ELR (cell line): ENCODE measurements at regions not wholly inside any gene's neighbourhood (a gene's known extent, or its start where the extent isn't known, plus 50 kb on each side); places are given as distances from the start of the nearest gene placed in this dataset.

Source experiments
- DNase-seq: peaks from one replicate; pipeline ENCODE4 v3.0.0-alpha.2; 2015; ENCODE audit warnings: low read depth

DNA sequence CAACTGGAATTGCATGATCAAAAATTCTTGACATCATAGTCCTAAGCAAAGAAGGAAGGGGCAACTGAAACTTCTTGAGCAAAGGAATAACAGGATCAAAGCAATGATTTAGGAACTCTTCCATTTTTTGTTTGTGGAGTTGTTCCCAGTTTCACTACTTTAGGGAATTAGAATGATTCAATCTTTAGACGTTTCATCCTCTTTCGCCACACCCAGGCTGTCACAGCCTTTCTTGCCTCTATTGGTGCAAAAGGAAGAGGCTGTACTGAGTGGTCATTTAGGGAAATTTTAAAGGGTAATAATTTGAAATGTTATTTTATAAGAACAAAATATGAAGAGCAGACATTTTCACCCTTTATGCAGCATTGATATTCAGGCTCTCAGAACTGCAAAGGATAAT is 1026.0 kb upstream of the ARRDC3 start:
- DNase-seq = peak; percentile 1

DNA sequence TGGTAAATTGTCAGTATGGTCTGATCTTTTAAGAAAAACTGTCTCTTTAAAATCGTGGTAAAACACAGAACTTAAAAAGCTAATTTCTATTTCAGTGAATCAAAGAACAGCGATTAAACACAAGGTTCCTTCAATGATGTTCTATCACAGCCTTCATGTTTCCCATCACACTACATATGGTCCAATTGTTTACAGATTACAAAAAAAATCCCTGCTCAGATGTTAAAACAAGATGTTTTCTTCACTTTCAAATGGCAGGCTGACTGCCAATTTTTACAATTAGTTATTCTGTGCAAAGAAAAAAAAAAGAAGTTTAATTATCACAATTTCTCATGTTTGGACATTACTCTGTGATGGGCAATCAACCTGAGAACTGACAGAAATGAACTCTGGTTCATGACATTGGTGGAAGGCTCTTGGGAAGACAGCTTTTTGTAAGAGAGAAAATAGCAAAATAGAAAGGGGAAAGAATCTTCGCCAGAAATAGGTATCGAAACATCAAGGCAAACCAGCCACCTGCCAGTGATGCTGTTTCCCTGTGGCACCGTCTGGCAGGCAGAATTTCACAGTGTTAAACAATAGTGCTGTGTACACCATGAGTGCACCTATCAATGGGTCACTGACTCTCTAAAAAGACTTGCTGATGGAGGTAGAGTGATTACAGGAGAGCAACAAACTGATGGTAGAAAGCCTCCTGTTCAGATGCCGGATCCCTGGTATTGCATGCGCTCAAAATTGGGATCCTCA is 1020.0 kb upstream of the ARRDC3 start:
- DNase-seq = no peak

DNA sequence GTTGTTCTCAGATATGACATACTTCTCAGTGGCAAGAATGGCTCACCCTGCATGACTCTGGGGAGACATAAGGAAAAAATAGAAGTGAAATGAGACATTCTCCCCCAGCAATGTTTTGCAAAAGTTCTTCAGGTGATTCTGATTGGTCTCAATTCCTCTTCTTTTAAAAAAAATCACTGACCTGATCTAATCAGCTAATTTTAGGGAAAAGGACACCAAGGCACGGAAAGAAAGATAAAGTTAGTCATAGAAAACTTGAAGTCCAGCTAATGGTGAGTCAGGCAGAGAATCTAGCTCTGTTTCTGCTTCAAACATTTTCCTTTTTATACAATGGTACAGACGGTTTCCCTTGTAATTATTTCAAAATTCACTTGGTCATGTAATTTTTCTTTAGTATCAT is 1018.9 kb upstream of the ARRDC3 start:
- peak; percentile 46 for DNase-seq

DNA sequence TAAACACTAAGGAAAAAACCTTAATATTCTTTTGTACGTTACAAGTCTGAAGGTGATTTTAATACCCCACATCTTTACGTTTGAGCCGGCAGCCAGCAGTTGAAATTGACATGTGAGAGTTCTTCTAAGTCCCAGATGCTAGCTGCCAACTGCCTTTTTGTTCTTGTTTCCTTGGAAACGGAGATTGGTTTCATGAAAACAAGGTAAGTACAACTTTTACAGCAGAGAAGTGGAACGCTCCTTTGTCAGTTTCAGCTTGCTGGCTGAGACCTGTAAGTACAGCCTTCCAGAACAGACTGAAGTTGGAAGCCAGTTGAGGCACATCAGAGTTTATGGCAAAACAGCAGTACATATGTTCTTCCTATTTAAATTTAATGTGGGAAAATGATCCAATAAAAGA is 1018.4 kb upstream of the ARRDC3 start:
- DNase-seq = no peak

DNA sequence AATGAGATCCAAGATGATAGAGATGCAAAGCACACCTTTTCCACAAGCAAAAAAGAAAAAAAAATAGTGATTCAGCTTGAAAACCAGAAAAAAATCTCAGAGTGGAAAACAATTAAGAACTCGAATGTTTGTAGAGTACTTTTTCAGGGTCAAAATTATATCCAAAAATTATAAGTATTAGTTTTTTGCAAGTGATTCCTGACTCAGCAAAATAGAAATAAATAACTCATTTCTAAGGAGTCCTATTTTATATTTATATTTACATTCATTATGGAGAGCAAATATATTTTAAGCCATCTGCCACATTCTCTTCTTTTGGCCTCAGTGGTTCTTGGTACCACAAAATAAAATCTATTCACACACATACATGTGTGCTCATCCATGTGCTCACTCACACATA is 1011.8 kb upstream of the ARRDC3 start:
- DNase-seq = no peak

DNA sequence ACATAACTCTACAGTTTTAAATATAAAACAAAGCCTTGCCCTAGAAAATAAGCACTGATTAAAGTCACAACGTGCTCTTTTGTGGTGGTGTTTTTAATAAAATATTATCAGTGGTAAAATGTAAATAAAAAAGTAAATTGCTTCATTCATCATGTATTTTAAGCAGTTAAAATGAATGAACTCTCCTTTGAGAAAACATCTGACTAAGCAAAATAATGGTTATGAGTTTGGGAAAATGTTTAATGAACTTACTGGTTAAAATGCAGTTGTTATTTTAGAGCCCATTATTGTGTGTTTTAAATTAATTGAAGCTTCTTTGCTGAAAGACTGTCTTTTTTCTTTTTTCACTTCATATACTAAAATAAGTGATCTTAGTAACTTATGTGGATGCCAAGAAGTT is 1007.5 kb upstream of the ARRDC3 start:
- DNase-seq = no peak

DNA sequence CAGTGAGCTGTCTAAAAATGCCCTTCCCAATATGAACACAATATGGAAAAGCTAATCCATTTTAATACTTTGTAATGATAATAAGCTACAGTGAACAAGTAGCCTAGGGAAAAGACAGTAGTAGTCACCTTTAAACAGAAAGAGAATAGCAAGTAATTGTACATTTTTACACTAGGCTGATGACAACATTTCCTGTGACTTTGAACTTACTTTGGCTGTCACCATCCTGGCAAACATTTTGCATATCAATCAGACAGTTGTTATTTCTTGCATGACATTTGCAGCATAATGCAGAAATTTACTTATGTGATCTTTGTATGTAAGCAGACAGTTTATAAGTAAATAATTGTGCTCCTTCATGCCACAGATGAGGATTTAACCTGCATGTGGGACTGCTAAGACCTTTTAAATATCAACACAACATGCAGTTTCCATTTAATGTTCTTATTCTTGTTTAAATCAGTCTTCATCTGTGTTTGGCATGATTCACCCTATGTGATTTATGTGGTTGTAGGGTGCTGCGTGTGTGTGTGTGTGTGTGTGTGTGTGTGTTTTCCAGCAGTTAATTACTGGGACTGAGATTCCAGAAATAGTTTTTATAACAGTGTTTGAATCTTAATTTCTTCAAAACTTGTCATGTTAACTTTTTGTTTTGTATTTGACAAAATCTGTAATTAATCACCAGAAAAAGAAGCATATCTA is 997.1 kb upstream of the ARRDC3 start:
- peak; percentile 3 for DNase-seq

DNA sequence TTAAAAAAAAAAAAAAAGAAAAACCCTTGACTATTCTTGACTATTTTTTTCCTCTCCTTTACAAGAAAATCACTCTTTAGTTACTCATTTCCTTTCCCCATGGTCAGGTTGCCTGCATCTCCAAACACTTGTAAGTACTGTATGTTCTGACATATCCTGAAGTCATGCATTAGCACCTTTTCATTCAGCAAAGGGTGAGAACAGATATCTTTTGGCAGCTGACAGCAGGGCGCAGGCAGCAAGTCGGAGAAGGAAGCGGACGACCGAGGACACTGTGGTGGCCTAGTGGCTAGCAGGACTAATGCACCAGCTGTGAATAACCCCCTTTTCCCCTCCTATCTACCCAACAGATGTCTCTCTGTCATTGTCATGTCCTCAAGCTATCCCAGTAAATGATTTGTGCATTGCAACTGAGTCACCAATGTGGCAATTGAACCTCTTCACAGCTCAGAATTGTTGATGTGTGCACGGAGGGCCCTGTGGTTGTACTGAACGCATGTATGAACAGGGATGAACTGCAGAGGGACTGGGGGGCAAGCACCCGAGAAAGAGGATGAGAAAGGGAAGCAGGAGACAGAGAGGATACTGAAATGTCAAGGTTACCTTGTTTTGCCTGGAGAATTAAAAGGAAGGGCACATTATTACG is 996.0 kb upstream of the ARRDC3 start:
- peak; percentile 43 for DNase-seq

DNA sequence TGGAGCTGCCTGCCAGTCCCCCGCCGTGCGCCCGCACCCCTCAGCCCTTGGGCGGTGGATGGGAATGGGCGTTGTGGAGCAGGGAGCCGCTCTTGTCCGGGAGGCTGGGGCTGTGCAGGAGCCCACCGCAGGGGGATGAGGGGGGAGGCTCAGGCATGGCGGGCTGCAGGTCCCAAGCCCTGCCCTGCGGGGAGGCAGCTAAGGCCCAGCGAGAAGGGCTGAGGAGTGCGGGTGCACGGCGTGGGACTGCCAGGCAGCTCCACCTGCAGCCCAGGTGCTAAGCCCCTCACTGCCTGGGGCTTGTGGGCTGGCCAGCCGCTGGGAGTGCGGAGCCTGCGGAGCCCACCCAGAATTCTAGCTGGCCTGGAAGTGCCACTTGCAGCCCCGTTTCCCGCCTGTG is 991.7 kb upstream of the ARRDC3 start:
- DNase-seq = no peak

DNA sequence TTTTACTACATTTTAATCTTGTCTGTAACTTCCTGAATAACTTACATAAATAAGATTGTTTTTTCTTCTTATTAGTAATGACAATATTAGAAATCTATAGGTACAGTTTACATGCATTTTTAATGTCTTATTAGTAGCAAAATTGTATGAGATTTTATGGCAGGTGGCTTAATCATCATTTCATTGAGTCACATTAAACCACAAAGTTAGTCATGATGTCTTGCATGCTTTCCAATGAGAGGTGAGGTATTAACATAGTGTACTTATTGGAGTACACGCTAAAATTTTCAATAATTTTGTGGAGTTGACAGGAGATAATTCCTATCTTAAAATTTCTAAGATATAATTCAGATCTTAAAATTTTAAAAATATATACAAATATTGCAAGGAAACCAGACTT is 989.6 kb upstream of the ARRDC3 start:
- peak; percentile 52 for DNase-seq

DNA sequence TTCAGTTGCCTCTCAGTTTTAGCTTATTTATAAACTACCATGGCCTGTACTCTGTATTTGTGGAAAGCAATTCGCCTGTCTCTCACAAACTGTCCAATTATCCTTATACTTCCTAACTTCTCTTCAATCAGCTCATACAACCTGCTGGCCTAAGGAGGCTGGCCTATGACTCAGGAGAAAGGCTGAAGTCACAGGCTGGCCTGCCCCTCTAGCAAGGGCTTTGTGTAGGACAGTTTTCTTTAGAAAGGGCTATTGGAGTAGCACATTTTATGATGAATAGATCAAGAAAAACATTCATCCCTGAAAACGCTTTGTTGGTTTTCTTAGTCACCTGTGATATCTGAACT is 988.7 kb upstream of the ARRDC3 start:
- DNase-seq = peak; percentile 25

DNA sequence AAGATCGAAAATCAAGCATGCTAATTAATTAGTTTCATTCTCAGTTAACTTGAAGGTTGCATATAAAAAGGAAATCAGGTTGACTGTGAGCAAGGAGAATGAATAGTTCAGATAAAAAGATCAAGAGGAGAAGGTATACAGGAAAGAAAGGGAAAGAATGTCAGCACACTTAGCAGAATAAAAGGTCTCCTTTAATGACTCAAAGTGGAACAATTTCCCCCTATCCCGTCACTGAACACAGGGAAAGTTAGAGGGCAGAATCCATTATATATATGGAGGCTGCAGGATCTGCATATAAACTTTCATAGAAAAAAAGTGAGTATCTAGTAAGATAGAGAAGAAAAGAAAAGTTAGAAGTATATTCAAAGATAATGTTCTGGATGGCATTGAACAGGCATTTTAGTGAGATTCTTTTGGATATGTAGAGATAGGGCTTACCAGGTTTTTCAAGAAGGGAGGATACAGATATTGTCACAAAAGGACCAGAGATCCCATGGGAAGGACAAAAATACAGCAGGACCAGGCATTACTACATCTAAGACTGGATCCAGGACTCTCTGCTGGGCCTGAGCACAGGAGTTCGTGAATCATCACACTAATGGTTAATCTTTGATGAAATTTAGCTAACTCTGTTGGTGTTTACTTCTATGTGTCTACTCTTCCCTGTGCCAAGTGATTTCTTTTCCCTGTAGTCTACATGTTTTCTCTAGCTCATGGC is 988.2 kb upstream of the ARRDC3 start:
- peak; percentile 2 for DNase-seq

DNA sequence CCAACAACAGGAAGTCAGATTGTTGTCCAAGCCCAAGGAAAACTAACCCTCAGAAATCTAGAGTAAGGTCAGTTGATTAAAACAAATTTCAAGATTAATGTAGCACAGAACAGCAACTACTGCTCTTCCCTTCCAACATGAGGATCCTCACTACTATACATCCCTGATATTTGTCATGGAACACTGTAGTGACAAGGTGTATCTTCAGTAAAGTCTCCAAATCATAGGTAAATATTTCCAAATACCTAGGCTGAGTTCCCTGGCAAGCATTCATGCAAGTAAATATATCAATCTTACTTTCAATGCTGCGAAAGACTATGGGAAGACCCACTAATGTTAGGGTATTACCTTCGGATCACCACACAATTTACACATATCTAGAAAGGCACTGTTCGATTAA is 986.9 kb upstream of the ARRDC3 start:
- DNase-seq = no peak

DNA sequence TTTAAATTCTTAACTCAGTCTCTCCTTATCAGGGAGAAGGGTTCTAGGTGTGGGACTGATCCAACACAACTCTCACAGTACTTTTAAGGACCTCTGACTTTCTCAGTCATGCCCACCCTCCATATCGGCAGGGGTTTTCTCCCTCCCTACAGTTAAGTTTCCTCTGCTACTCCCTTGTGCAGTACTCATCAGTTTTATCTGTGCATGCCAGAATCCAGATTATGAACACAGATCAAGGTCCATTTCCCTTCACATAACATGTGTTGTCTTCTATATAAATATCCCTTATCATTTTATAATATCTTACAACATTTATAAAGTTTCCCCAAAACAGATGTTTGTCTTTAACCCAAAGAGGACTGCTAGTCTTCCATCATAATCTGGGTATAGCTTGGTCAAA is 986.5 kb upstream of the ARRDC3 start:
- no peak for DNase-seq

DNA sequence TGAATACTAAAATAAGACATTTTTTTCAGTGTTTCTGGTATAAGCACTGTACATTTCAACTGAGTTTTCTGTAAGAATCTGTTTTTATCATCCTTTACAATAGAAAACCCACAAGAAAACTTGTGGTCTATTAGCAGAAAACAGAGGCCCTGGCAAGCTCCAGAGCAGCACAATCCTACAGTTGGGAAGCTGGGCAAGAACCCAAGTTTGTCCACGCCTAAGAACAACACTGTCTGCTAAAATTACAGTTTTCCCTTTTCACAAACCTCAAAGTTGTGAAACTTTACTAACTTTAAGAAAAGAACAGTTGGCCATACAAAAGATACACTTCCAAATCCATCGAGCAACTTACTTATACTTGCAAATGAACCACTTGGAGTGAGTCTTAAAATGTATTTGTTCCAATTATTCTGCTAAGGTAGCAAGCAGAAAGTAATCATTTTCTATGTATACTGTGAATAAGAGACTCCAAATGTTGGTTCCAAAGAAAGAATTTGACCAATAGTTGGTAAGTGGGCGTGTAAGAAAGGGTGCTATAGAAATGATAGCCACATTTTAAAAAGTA is 982.0 kb upstream of the ARRDC3 start:
- DNase-seq = no peak

DNA sequence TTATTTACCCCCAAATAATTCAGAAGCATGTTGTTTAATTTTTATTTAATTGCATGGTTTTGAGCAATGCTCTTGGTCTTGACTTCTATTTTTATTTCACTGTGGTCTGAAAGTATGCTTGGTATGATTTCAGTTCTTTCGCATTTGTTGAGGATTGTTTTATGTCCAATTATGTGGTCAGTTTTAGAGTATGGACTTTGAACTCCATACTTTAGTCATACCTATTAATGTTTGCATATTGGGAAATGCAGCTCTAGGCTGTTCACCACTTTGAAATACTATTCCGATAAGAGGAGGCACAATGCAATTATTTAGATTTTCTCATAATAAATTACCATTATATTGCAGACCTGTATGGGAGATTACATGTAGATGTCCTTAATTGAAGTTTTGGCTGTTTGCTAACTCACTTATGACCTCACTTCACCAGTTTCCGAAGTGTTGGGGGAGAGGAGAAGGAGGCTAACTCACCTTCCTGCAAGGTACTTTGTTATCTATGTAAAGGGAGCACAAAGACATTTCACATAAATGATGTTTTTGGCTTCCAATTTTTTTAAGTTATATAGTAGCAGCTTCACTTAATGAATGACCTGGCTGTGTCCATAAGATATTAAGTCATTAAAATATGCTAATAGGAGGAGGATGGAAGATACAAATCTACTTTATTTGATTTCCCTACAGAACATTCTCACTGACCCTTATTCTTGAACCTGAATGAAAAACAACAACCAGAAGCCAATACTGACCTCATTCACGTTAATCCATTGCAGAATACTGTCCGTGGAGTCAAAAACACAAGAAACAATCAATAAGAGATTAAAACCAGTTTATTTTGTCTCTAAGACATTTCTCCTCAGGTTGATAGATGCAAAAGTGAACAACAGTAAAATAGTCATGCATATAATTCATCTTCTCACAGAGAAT is 970.3 kb upstream of the ARRDC3 start:
- peak; percentile 2 for DNase-seq

DNA sequence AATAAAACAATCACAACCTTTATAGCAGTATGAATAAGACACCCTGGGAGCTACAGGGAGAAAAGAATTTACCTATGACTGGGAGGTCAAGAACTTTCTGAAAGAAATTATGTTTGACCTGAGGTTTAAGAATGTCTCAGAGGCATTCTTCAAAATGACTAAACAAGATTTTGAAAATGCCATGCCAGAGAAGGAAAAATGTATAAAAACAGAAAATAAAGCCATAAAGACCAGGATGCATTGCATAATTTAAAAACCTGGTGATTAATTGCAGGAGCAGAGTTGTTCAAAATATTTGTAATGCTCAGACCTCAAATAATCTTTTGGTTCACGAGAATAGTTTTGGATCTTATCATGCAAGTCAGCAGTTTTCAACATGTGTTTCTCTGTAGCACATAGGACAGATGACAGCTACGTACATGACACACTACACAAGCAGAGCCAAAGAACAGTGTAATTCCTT is 954.7 kb upstream of the ARRDC3 start:
- peak; percentile 28 for DNase-seq

DNA sequence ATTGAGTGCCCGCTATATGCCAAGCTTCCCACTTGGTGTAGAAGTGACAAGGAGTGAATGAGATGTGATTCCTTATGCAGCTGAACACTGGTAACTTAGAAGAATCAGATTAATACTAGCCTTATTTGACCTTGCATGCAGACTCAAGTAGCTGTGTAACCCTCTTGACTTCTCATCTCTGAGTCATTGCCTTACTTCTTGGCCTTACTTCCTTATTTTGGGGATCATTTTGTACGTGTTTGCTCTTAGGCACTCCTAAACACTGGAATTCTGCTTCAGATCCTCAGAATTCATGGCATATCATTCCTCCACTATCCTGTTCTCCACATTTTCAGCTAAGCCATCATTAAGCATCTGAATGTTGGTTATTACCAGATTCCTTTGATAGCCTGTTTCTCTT is 948.9 kb upstream of the ARRDC3 start:
- peak; percentile 39 for DNase-seq

DNA sequence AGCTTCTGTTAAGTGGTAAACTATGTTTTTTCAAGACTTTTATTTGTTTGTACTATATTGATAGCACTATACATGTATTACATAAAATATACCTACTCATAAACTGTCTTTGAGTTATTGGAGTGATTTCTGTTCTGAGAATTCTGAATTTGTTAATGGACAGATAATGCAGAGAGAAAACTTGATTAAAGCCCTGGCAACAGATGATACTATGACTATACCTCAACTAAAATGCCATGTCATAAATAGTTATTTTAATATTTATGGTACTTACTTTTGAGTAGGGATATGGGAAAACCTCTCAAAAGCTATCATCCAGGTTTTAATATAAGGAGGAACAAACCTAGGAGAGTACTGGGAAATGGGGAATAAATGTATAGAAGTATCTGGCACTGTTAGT is 947.2 kb upstream of the ARRDC3 start:
- no peak for DNase-seq

DNA sequence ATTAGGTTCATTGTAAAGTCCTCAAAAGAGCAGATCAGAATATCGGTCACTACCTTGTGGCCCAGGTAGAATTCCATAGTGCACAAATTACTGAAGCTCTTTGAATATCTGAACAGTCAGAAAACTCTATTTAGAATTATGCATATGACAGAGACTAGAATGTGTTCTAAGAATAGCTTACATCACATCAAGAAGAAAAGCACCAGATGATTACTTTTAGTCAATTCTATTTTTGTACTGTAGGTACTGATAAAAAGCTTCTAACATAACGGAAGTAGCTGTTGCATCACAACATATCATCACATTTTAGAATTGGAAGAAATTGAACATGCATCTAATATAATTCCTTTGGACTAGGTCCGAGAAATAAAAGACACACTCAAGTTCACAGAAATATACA is 946.6 kb upstream of the ARRDC3 start:
- no peak for DNase-seq

DNA sequence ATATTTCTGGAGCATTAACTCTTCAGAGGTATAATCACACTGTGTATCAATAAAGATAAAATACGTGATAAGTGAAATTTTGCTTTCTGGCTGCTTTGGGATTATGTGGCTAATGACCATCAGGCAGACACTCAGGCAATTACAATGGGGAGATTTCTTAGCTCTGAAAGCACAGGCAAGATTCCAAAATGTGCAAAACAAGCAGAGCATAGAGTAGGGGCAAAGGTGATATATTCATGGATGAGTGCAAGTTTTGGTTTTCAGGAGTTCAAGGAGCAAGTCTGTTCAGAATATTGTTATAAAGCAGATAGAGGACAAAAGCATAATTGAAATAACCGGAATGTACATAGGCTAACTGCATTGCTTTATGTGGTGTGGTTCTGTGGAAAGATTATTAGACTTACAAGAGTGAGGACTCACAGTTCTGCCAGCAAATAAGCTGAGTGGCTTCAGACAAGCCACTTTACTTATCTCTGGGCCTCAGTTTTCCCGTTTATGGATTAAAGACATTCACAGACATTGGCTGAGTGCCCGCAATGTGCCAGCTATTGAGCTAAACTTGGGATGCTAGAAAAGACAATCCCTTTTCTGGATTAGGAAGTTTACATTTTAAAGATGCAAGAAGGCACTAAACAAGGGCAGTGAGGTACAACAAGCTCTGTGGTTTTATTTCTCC is 945.6 kb upstream of the ARRDC3 start:
- DNase-seq = no peak
